NCI-H2227 (cell line): ENCODE measurements at regions not wholly inside any gene's neighbourhood (a gene's known extent, or its start where the extent isn't known, plus 50 kb on each side); places are given as distances from the start of the nearest gene placed in this dataset.
"Not testable (repeated sequence)": the region's sequence is repeated elsewhere in the genome, so short reads cannot be mapped to it uniquely, and the experiment has no call there.

Experiments
- DNase-seq: peaks from one replicate; lab custom pipeline; 2025; ENCODE audit not compliant: unreplicated experiment; lab: John Stamatoyannopoulos, UW

- DNase-seq, result not testable (repeated sequence)
Measured at GRCh38 chr1:121003230-121003629, 113.7 kb downstream of the PPIAL4A start.

GRCh38 chr1:121006826-121007225 is 117.3 kb downstream of the PPIAL4A start:
- DNase-seq, result not testable (repeated sequence)

GRCh38 chr1:121007755-121008154 is 118.2 kb downstream of the PPIAL4A start:
- DNase-seq, result not testable (repeated sequence)

- DNase-seq, result not testable (repeated sequence)
Measured at GRCh38 chr1:121008512-121009215, 119.1 kb downstream of the PPIAL4A start.

GRCh38 chr1:121009216-121010057 is 119.9 kb downstream of the PPIAL4A start:
- DNase-seq, result not testable (repeated sequence)

- not testable (repeated sequence) for DNase-seq
Measured at GRCh38 chr1:121010141-121010540, 120.6 kb downstream of the PPIAL4A start.

GRCh38 chr1:121013181-121013580 is 123.6 kb downstream of the PPIAL4A start:
- DNase-seq, result not testable (repeated sequence)

- peak; percentile 88 for DNase-seq
Measured at GRCh38 chr1:121016182-121017028, 126.8 kb downstream of the PPIAL4A start.

- DNase-seq, result not testable (repeated sequence)
Measured at GRCh38 chr1:121019715-121020349, 130.3 kb downstream of the PPIAL4A start.

- peak; percentile 84 for DNase-seq
Measured at GRCh38 chr1:121020350-121021236, 131.0 kb downstream of the PPIAL4A start.

GRCh38 chr1:121021716-121022115 is 132.1 kb downstream of the PPIAL4A start:
- DNase-seq, result not testable (repeated sequence)

- DNase-seq, result not testable (repeated sequence)
Measured at GRCh38 chr1:121032878-121033494, 143.4 kb downstream of the PPIAL4A start.

- DNase-seq, result not testable (repeated sequence)
Measured at GRCh38 chr1:121036792-121037191, 147.2 kb downstream of the PPIAL4A start.

GRCh38 chr1:121040974-121041373 is 143.2 kb downstream of the FAM72B start:
- not testable (repeated sequence) for DNase-seq

- DNase-seq, result not testable (repeated sequence)
Measured at GRCh38 chr1:121041497-121041896, 142.6 kb downstream of the FAM72B start.

GRCh38 chr1:121042882-121043281 is 141.3 kb downstream of the FAM72B start:
- not testable (repeated sequence) for DNase-seq

GRCh38 chr1:121048293-121048752 is 135.8 kb downstream of the FAM72B start:
- not testable (repeated sequence) for DNase-seq

GRCh38 chr1:121048769-121049443 is 135.2 kb downstream of the FAM72B start:
- not testable (repeated sequence) for DNase-seq
